ENCODE measurements at regions not wholly inside any gene's neighbourhood (a gene's known extent, or its start where the extent isn't known, plus 50 kb on each side); places are given as distances from the start of the nearest gene placed in this dataset.

- no peak for TF ChIP-seq CTCF (IDR thresholded peaks at IDR 0.05; ENCODE audit: poor library complexity)
- TF ChIP-seq EZH2phosphoT487 (IDR thresholded peaks at IDR 0.05; ENCODE audit: low read depth, severe bottlenecking, unreplicated experiment), result no peak
Measured at GRCh38 chr7:50217821-50218281, 86.7 kb upstream of the IKZF1 start.

All from hepatocyte (in vitro differentiated cells).